Upper lobe of left lung (tissue), 6 donors: ENCODE measurements at regions not wholly inside any gene's neighbourhood (a gene's known extent, or its start where the extent isn't known, plus 50 kb on each side); places are given as distances from the start of the nearest gene placed in this dataset.

Experiments
- ATAC-seq, 2 donors: fragments of 200-7000 bp; cut with Tn5 transposase; one replicate each; pipeline ENCODE4 v1.9.1; 2022; ENCODE audit warnings: mild to moderate bottlenecking in 2 of 2, moderate library complexity in 2 of 2; ENCODE audit not compliant: low FRiP score in 2 of 2
- DNase-seq, 2 donors: peaks; one replicate each; pipeline ENCODE4 v3.0.0-alpha.2; 2019 to 2020
- H3K27ac ChIP-seq, 4 donors: fragments of 200-600 bp; sonication (generic); one replicate each; pipeline ENCODE4 v1.5.1; 2016 to 2019
- H3K27me3 ChIP-seq, 4 donors: fragments of 200-600 bp; sonication (generic); one replicate each; pipeline ENCODE4 v1.5.1; 2017 to 2019
- H3K36me3 ChIP-seq, 4 donors: fragments of 200-600 bp; sonication (generic); one replicate each; pipeline ENCODE4 v1.5.1; 2016 to 2019
- H3K4me1 ChIP-seq, 4 donors: fragments of 200-600 bp; sonication (generic); one replicate each; pipeline ENCODE4 v1.5.1; 2018 to 2019
- H3K4me3 ChIP-seq, 4 donors: fragments of 200-600 bp; sonication (generic); one replicate each; pipeline ENCODE4 v1.5.1; 2017 to 2019; ENCODE audit warnings: mild to moderate bottlenecking in 2 of 4, moderate library complexity in 1 of 4
- H3K9me3 ChIP-seq, 4 donors: fragments of 200-600 bp; sonication (generic); one replicate each; pipeline ENCODE4 v1.5.1; 2018 to 2019
- EP300 ChIP-seq, 4 donors: sonication (generic); formaldehyde crosslinking; IDR thresholded peaks; one replicate each; pipeline ENCODE4 v1.5.1; 2017; ENCODE audit warnings: antibody characterized with exemption in 4 of 4, control low read depth in 2 of 4
- POLR2A ChIP-seq, 4 donors: fragments of 450-650 bp; IDR thresholded peaks; one replicate each; pipeline ENCODE4 v1.5.1; 2016 to 2017; ENCODE audit warnings: antibody characterized with exemption in 4 of 4, mild to moderate bottlenecking in 2 of 4
- POLR2AphosphoS5 ChIP-seq, 2 donors: sonication (generic); formaldehyde crosslinking; IDR thresholded peaks; one replicate each; pipeline ENCODE4 v1.5.1; 2017; ENCODE audit warnings: antibody characterized with exemption in 2 of 2
- WGBS, 2 donors: methylation state at CpG; one replicate each; pipeline ENCODE4 v1.1.5; 2017 to 2018; 5-methylcytosine and 5-hydroxymethylcytosine counted together
- TF ChIP-seq, protein P1 (sequence below), 6 experiments: fragments of 450-650 bp in 4 of 6; fragments of 200-600 bp in 2 of 6; sonication (generic) in 2 of 6; IDR thresholded peaks; one replicate each; pipeline ENCODE4 v1.5.1; 2016 to 2019; ENCODE audit warnings: antibody characterized with exemption in 6 of 6
- donor health status: DM: no; HTN: no; CAD: no; lungs with moderate emphysema.
- donor health status: DM: no; HTN: yes; CAD: no; lungs with severe emphysema.

DNA sequence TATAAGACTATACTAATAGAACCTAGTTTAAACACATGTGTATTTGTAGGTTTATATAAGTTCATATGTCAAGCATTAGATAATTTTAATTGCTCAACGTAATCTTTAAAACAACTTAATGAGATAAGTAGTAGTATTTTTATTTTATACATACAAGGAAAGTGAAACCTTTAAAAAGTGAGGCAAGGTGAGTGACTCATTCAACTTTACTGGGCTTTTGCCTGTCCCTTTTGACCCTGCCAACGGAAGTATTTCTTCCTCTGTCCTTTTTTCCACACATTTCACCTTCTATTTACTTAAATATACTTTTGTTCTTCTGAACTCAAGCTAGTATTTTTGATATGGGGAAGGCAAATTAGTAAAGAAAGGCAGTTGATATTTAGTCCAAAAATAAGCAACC, 78.5 kb downstream of the KBTBD8 start:
- Histone ChIP-seq H3K27me3 (no peaks in the 10 kb centered on the region), H3K4me3 (no peak overlapping the region), H3K4me1 (no peaks in the 10 kb centered on the region), H3K36me3 (no peaks in the 10 kb centered on the region), H3K9me3 (no peaks in the 10 kb centered on the region), H3K27ac (no peak overlapping the region)
- TF ChIP-seq POLR2AphosphoS5 (IDR thresholded peaks at IDR 0.05), result no peak
- TF ChIP-seq, protein P1, sequence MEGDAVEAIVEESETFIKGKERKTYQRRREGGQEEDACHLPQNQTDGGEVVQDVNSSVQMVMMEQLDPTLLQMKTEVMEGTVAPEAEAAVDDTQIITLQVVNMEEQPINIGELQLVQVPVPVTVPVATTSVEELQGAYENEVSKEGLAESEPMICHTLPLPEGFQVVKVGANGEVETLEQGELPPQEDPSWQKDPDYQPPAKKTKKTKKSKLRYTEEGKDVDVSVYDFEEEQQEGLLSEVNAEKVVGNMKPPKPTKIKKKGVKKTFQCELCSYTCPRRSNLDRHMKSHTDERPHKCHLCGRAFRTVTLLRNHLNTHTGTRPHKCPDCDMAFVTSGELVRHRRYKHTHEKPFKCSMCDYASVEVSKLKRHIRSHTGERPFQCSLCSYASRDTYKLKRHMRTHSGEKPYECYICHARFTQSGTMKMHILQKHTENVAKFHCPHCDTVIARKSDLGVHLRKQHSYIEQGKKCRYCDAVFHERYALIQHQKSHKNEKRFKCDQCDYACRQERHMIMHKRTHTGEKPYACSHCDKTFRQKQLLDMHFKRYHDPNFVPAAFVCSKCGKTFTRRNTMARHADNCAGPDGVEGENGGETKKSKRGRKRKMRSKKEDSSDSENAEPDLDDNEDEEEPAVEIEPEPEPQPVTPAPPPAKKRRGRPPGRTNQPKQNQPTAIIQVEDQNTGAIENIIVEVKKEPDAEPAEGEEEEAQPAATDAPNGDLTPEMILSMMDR (IDR thresholded peaks at IDR 0.05), result no peak
- no peak for TF ChIP-seq EP300 (IDR thresholded peaks at IDR 0.05)
- no peak for TF ChIP-seq POLR2A (IDR thresholded peaks at IDR 0.05)
- 63 to 66% methylated on average over 2 of the region's 2 CpGs for WGBS, 2 donors
- DNase-seq (no peak), ATAC-seq (no peak)

DNA sequence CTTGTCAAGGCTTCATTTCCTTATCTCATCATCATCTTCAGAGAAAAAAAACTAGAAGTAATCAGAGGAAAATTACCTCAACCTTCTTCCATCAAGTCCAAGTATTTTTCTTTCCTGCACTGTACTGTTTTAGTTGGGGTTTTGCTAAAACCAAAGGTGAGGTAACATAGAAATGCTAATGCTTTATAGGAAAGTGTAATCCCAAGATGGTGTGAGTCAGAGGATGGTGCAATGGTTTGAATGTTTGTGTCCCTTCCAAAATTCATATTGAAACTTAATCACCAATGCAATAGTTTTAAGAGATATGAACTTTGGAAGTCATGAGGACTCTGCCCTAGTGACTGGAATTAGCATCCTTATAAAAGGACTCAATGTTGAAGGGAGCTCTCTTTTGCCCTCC, 79.5 kb downstream of the KBTBD8 start:
- no peak for DNase-seq
- no peaks in the 10 kb centered on the region for H3K36me3 ChIP-seq
- no peaks in the 10 kb centered on the region for H3K27me3 ChIP-seq
- no peaks in the 10 kb centered on the region for H3K9me3 ChIP-seq
- no peak overlapping the region for H3K27ac ChIP-seq
- TF ChIP-seq, protein P1 (IDR thresholded peaks at IDR 0.05), result no peak
- no peak for TF ChIP-seq POLR2A (IDR thresholded peaks at IDR 0.05)
- TF ChIP-seq EP300 (IDR thresholded peaks at IDR 0.05), result no peak
- TF ChIP-seq POLR2AphosphoS5 (IDR thresholded peaks at IDR 0.05), result no peak
- no peak overlapping the region for H3K4me3 ChIP-seq
- no peak for ATAC-seq
- H3K4me1 ChIP-seq, result no peaks in the 10 kb centered on the region

DNA sequence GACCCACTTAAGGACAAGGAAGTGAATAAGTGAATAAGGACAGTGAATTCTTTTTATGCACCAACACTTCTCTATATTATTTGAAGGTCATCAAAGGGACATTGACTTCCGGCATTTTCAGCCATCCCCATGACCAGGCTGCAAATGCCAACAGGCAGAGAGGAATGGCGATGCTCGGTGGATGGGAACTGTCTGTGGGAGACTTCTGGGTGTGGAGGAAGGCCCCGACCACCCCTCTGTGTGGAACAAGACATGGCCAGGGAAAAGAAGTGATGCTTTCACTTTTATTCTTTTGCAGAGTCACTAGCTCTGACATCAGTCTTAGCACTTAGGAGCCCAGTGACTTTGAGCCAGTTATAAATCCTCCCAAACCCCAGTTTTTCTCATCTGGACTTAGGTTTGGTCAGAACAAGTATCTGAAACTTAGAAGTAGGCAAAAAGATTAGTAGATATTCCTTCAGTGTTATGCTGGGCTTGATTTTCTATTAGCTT, 84.5 kb downstream of the KBTBD8 start:
- DNase-seq, result no peak

DNA sequence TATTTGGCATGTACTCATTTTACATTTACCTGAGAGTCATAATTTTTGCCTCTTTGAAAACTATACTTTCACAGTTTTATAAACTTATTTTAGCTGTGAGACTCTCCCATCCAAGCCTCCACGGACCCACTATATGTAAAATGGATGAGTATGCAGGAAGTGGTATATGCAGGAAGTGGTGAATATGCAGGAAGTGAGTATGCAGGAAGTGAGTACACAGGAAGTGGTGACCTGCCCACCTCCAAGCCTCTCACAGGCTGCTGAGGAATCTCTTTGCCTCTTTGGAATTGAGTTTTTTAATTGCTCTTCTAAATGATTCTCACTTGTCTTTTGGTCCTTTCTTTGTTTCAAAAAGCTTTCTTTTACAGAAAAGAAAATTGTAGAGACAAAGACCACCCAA, 85.2 kb downstream of the KBTBD8 start:
- Histone ChIP-seq H3K4me3 (no peak overlapping the region), H3K4me1 (no peaks in the 10 kb centered on the region), H3K27ac (no peak overlapping the region), H3K36me3 (no peaks in the 10 kb centered on the region), H3K9me3 (no peaks in the 10 kb centered on the region), H3K27me3 (no peaks in the 10 kb centered on the region)
- DNase-seq (no peak), ATAC-seq (no peak)
- WGBS, 2 donors, result 23 to 44% methylated on average over 1 of the region's 1 CpG
- no peak for TF ChIP-seq POLR2AphosphoS5 (IDR thresholded peaks at IDR 0.05)
- TF ChIP-seq, protein P1 (IDR thresholded peaks at IDR 0.05), result no peak

More for the DNA sequence above, 84.5 kb downstream of the KBTBD8 start:
- Histone ChIP-seq H3K27ac (no peak overlapping the region), H3K36me3 (no peaks in the 10 kb centered on the region), H3K27me3 (no peaks in the 10 kb centered on the region), H3K4me1 (no peaks in the 10 kb centered on the region), H3K9me3 (no peaks in the 10 kb centered on the region), H3K4me3 (no peak overlapping the region)
- WGBS, 2 donors, result 95% methylated on average over 4 of the region's 4 CpGs
- no peak for ATAC-seq
- no peak for TF ChIP-seq EP300 (IDR thresholded peaks at IDR 0.05)
- TF ChIP-seq, protein P1 (IDR thresholded peaks at IDR 0.05), result no peak
- no peak for TF ChIP-seq POLR2AphosphoS5 (IDR thresholded peaks at IDR 0.05)
- no peak for TF ChIP-seq POLR2A (IDR thresholded peaks at IDR 0.05)

DNA sequence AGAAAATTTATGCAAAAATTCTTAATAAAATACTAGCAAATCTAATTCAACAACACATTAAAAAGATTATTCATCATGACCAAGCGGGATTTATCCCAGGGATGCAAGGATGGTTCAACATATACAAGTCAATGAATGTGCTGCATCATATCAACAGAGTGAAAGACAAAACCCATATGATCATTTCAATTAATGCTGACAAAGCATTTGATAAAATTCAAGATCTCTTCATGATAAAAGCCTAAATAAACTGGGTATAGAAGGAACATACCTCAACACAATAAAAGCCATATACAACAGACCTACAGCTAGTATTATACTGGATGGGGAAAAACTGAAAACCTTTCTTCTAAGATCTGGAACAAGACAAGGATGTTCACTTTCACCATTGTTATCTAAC, 89.7 kb downstream of the KBTBD8 start:
- 90 to 91% methylated on average over 1 of the region's 1 CpG for WGBS, 2 donors
- H3K4me3 ChIP-seq, result no peak overlapping the region
- H3K36me3 ChIP-seq, result no peaks in the 10 kb centered on the region
- ATAC-seq (no peak), DNase-seq (no peak)
- H3K4me1 ChIP-seq, result no peaks in the 10 kb centered on the region
- no peak overlapping the region for H3K27ac ChIP-seq
- no peaks in the 10 kb centered on the region for H3K27me3 ChIP-seq
- peaks cover 0 to 3% (median 0%) of the 10 kb centered on the region in 4 donors for H3K9me3 ChIP-seq
- TF ChIP-seq, protein P1 (IDR thresholded peaks at IDR 0.05), result no peak
- no peak for TF ChIP-seq POLR2A (IDR thresholded peaks at IDR 0.05)
- TF ChIP-seq POLR2AphosphoS5 (IDR thresholded peaks at IDR 0.05), result no peak
- TF ChIP-seq EP300 (IDR thresholded peaks at IDR 0.05), result no peak
